PC-9 (cell line): ENCODE measurements at regions not wholly inside any gene's neighbourhood (a gene's known extent, or its start where the extent isn't known, plus 50 kb on each side); places are given as distances from the start of the nearest gene placed in this dataset.
A peak's percentile ranks its signal among the peaks of the same experiment; 100 is the strongest.

Experiments used
- BruUV-seq: library from RNA; stranded (reverse); fragments of 400-500 nt; replicated peaks from 2 replicates; lab custom pipeline; 2021; lab: Mats Ljungman, UMichigan
- CTCF ChIA-PET: fragments of 300-600 bp; sonication (Branson Sonifier 250); formaldehyde crosslinking; loops from one replicate; lab custom pipeline; 2022; ENCODE audit warnings: antibody characterized with exemption; lab: Charles Lee
- POLR2A ChIA-PET: fragments of 300-600 bp; sonication (Branson Sonifier 250); formaldehyde crosslinking; loops from one replicate; lab custom pipeline; 2022; ENCODE audit warnings: antibody characterized with exemption; ENCODE audit not compliant: unreplicated experiment; lab: Charles Lee
- DNase-seq, 2 experiments: peaks; one replicate each; pipeline versions ENCODE4 v3.0.0 to v3.0.0-alpha.2; 2015 to 2022; ENCODE audit warnings: mixed read lengths in 1 of 2
- H2AFZ ChIP-seq: fragments of 200-600 bp; sonication (generic); 2 replicates; pipeline ENCODE4 v1.8.1; 2017; ENCODE audit warnings: antibody characterized with exemption
- H3F3A ChIP-seq: fragments of 200-600 bp; sonication (generic); 2 replicates; pipeline ENCODE4 v1.8.1; 2017; ENCODE audit warnings: antibody characterized with exemption, mild to moderate bottlenecking, low read depth; ENCODE audit not compliant: insufficient read depth
- H3K27ac ChIP-seq: fragments of 200-600 bp; sonication (generic); 2 replicates; pipeline ENCODE4 v1.6.1; 2016; ENCODE audit warnings: mixed run types
- H3K27me3 ChIP-seq: fragments of 200-600 bp; sonication (generic); 2 replicates; pipeline ENCODE4 v1.6.1; 2016; ENCODE audit warnings: low read depth, mixed run types; ENCODE audit not compliant: insufficient read depth
- H3K36me3 ChIP-seq: fragments of 200-600 bp; sonication (generic); 2 replicates; pipeline ENCODE4 v1.6.1; 2016; ENCODE audit warnings: low read depth, mixed run types
- H3K4me1 ChIP-seq: fragments of 200-600 bp; sonication (generic); replicated peaks from 2 replicates; pipeline ENCODE4 v1.6.1; 2016; ENCODE audit warnings: mixed run types; ENCODE audit not compliant: insufficient read depth
- H3K4me2 ChIP-seq: fragments of 200-600 bp; sonication (generic); 2 replicates; pipeline ENCODE4 v1.6.1; 2017; ENCODE audit warnings: mixed run types
- H3K4me3 ChIP-seq: fragments of 200-600 bp; sonication (generic); 2 replicates; pipeline ENCODE4 v1.6.1; 2016; ENCODE audit warnings: mixed run types
- H3K79me2 ChIP-seq: fragments of 200-600 bp; sonication (generic); 2 replicates; pipeline ENCODE4 v1.6.1; 2017; ENCODE audit warnings: low read depth, mixed run types
- H3K9me2 ChIP-seq: fragments of 200-600 bp; sonication (generic); 2 replicates; pipeline ENCODE4 v1.8.1; 2017; ENCODE audit warnings: mild to moderate bottlenecking; ENCODE audit not compliant: insufficient read depth
- H3K9me3 ChIP-seq: fragments of 200-600 bp; sonication (generic); 2 replicates; pipeline ENCODE4 v1.8.1; 2016; ENCODE audit warnings: low read depth; ENCODE audit not compliant: insufficient read depth
- H4K20me1 ChIP-seq: fragments of 200-600 bp; sonication (generic); 2 replicates; pipeline ENCODE4 v1.8.1; 2017; ENCODE audit not compliant: insufficient read depth
- EZH2 ChIP-seq: fragments of 200-600 bp; sonication (generic); IDR thresholded peaks from 2 replicates; pipeline ENCODE4 v1.8.0; 2017; ENCODE audit warnings: antibody characterized with exemption, low read depth
- intact Hi-C: fragments of 100-400 bp; cut with micrococcal nuclease; formaldehyde crosslinking; loops from one replicate; pipeline ENCODE4 v1.10.0; 2022; ENCODE audit not compliant: unreplicated experiment
- TF ChIP-seq, protein P1 (sequence below): fragments of 200-600 bp; sonication (generic); conservative IDR thresholded peaks from 2 replicates; pipeline ENCODE4 v1.6.1; 2017; ENCODE audit warnings: mixed run types, antibody characterized with exemption, mild to moderate bottlenecking, moderate library complexity

DNA sequence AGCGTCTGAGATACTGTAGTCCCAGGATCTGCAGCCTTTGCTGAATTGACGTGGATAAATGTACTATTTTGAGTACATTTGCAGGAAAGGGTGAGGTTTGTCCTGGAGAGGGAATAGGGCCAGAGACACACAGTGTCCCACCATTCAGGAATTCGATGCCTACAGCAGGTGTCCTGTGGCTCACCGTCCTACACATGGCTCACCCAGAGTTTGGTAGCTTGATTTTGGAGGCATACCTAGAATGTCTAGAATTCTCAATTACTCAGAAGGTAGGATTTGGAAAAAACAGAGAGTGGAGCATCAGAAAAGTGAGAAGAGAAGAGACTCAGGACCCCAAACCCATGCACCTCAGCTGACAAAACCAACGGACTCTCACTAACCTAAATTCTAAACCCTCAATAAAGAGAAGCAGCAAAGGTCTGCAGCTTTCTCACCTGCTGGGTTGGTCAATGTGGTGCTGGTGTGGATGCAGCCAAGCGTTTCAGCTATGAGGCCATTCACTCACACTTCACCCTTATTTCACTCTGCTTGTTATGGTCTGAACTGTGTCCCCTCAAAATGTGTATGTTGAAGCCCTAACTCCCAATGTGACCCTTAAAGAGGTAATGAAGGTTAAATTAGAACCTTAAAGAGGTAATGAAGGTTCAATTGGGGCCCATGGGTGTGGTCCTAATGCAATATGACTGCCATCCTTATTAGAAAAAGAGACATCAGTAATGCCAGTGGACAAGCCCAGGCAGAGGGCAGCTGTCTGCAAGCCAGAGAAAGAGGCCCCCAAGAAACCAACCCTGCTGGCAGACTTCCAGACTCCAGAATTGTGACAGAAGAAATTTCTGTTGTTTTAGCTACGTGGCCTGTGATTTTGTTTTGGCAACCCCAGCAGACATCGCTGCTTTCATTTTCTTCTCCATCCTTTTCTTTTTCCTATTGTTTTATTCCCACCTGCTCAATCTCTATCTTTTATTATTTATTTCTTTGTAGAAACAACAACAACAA is 187.8 kb downstream of the SNX19 start:
- H3K79me2 ChIP-seq, result no peaks in the 10 kb centered on the region
- CTCF ChIA-PET, result no interaction called here
- no peaks in the 10 kb centered on the region for H3K9me3 ChIP-seq
- no peak overlapping the region for H3K4me3 ChIP-seq
- H2AFZ ChIP-seq, result no peak overlapping the region
- no peaks in the 10 kb centered on the region for H4K20me1 ChIP-seq
- intact Hi-C loops, result no loop called here
- H3K27me3 ChIP-seq, result no peaks in the 10 kb centered on the region
- no peaks in the 10 kb centered on the region for H3K4me1 ChIP-seq
- POLR2A ChIA-PET, result no interaction called here
- no peaks in the 10 kb centered on the region for H3K36me3 ChIP-seq
- no peak for TF ChIP-seq EZH2
- TF ChIP-seq, protein P1, sequence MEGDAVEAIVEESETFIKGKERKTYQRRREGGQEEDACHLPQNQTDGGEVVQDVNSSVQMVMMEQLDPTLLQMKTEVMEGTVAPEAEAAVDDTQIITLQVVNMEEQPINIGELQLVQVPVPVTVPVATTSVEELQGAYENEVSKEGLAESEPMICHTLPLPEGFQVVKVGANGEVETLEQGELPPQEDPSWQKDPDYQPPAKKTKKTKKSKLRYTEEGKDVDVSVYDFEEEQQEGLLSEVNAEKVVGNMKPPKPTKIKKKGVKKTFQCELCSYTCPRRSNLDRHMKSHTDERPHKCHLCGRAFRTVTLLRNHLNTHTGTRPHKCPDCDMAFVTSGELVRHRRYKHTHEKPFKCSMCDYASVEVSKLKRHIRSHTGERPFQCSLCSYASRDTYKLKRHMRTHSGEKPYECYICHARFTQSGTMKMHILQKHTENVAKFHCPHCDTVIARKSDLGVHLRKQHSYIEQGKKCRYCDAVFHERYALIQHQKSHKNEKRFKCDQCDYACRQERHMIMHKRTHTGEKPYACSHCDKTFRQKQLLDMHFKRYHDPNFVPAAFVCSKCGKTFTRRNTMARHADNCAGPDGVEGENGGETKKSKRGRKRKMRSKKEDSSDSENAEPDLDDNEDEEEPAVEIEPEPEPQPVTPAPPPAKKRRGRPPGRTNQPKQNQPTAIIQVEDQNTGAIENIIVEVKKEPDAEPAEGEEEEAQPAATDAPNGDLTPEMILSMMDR, result no peak
- BruUV-seq, result no TSS peak
- no peak overlapping the region for H3K4me2 ChIP-seq
- no peak for DNase-seq
- no peaks in the 10 kb centered on the region; the same call in 1 of the 2 replicates for H3K9me2 ChIP-seq
- no peaks in the 10 kb centered on the region for H3F3A ChIP-seq
- no peak overlapping the region for H3K27ac ChIP-seq

DNA sequence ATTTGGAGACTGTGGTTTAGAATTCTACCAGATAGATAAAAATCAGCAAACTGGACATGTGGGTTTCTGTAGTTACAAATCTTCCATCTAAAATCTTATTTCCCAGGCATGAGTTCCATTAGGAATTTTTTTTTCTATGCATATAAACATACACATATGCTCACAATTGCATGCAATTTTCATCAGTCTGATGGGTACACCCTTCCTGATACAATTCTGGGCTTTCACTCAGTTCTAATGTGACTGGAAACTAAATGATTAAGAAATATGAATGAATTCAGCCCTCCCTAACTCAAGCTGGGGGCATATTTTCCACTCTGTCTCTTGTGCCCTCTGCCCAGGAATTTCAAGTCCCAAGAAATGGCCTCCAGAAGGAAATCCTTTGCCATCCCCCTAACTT is 187.1 kb downstream of the SNX19 start:
- ChIA-PET POLR2A (no interaction called here), CTCF (no interaction called here)
- peak in 1 of 2 experiments; percentile 6 for DNase-seq
- Histone ChIP-seq H3K27me3 (no peaks in the 10 kb centered on the region), H3K79me2 (no peaks in the 10 kb centered on the region), H3K4me2 (no peak overlapping the region), H3K9me2 (no peaks in the 10 kb centered on the region; the same call in 1 of the 2 replicates), H4K20me1 (no peaks in the 10 kb centered on the region), H3K27ac (no peak overlapping the region), H2AFZ (no peak overlapping the region), H3K9me3 (no peaks in the 10 kb centered on the region), H3F3A (no peaks in the 10 kb centered on the region), H3K36me3 (no peaks in the 10 kb centered on the region), H3K4me1 (no peaks in the 10 kb centered on the region), H3K4me3 (no peak overlapping the region)
- BruUV-seq, result no TSS peak
- intact Hi-C loops, result no loop called here
- TF ChIP-seq EZH2, result no peak
- TF ChIP-seq, protein P1, result no peak

DNA sequence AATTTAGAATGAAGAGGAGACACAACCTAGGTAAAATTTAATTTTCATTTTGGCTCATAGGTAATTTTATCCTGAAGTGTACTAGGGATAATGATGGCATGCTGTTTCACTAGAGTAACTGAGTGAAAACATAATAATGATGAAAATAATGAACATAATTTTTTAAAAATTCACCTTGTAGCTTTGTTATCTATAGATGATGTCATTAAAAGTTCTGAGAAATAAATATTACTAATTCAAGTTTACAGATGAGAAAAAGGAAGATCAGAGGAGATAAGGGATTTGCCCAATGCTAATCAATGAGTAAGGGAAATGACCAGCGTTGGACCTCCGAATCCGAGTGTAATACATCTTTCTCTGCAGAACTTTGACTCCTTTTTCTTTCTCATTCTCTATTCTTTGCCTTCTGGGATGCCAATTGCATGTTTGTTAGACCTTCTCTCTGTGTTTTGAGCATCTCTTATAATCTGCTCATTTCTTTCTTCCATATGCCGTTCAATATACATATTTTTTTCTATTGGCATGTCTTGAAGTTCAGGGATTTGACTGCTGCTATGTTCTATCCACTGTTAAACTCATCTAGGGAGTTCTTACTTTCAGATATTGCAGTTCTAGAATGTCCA is 186.5 kb downstream of the SNX19 start:
- Histone ChIP-seq H3K9me2 (no peaks in the 10 kb centered on the region; the same call in 1 of the 2 replicates), H3K4me2 (no peak overlapping the region), H3F3A (no peaks in the 10 kb centered on the region), H2AFZ (no peak overlapping the region), H3K27ac (no peak overlapping the region), H3K4me3 (no peak overlapping the region), H3K9me3 (no peaks in the 10 kb centered on the region; the same call in 1 of the 2 replicates), H3K79me2 (no peaks in the 10 kb centered on the region), H3K27me3 (no peaks in the 10 kb centered on the region), H3K36me3 (no peaks in the 10 kb centered on the region), H3K4me1 (no peaks in the 10 kb centered on the region), H4K20me1 (no peaks in the 10 kb centered on the region)
- peak in 1 of 2 experiments; percentile 8 for DNase-seq
- ChIA-PET POLR2A (no interaction called here), CTCF (no interaction called here)
- intact Hi-C loops, result no loop called here
- no TSS peak for BruUV-seq
- TF ChIP-seq, protein P1, result no peak
- no peak for TF ChIP-seq EZH2
